NT2/D1 (cell line): ENCODE measurements at regions not wholly inside any gene's neighbourhood (a gene's known extent, or its start where the extent isn't known, plus 50 kb on each side); places are given as distances from the start of the nearest gene placed in this dataset.

Experiments
- SUZ12 ChIP-seq: IDR thresholded peaks from 2 replicates; pipeline ENCODE4 v1.6.1; 2011; ENCODE audit not compliant: insufficient read length, insufficient read depth; ENCODE audit errors: extremely low read depth
- YY1 ChIP-seq: IDR thresholded peaks from 2 replicates; pipeline ENCODE4 v1.6.1; 2011; ENCODE audit not compliant: insufficient read length, insufficient read depth
- ZNF274 ChIP-seq: IDR thresholded peaks from 2 replicates; pipeline ENCODE4 v1.6.1; 2011; ENCODE audit warnings: mild to moderate bottlenecking, low read depth, low read length

DNA sequence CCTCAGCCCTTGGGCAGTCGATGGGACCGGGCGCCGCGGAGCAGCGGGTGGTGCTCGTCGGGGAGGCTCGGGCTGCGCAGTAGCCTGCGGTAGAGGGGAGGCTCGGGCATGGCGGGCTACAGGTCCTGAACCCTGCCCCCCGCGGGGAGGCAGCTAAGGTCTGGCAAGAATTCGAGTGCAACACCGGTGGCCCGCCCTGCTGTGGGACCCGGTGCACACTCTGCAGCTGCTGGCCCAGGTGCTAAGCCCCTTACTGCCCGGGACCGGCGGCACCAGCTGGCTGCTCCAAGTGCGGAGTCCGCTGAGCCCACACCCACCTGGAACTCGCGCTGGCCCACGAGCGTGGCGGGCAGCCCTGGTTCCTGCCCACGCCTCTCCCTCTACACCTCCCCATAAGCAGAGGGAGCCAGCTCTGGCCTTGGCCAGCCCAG, 377.7 kb upstream of the RBMS3 start:
- no peak for TF ChIP-seq YY1
- no peak for TF ChIP-seq ZNF274
- no peak for TF ChIP-seq SUZ12
